WTC11 (cell line): ENCODE measurements at regions not wholly inside any gene's neighbourhood (a gene's known extent, or its start where the extent isn't known, plus 50 kb on each side); places are given as distances from the start of the nearest gene placed in this dataset.
A peak's percentile ranks its signal among the peaks of the same experiment; 100 is the strongest.

Experiments used
- ATAC-seq: fragments of 200-7000 bp; cut with Tn5 transposase; 2 replicates; pipeline ENCODE4 v1.10.0; 2021; ENCODE audit warnings: mild to moderate bottlenecking, moderate library complexity
- CTCF ChIA-PET: fragments of 300-600 bp; sonication (Branson Sonifier 250); formaldehyde crosslinking; loops from one replicate; lab custom pipeline; 2021; ENCODE audit warnings: antibody characterized with exemption; lab: Charles Lee
- POLR2A ChIA-PET: fragments of 350-600 bp; sonication (Branson Sonifier 250); formaldehyde crosslinking; loops from one replicate; lab custom pipeline; 2021; ENCODE audit warnings: antibody characterized with exemption; lab: Charles Lee
- DNase-seq: peaks from one replicate; pipeline ENCODE4 v3.0.0; 2021; ENCODE audit warnings: low spot score
- H3K27ac Mint-ChIP-seq: 2 replicates; pipeline ENCODE4 v1.8.0; 2021; ENCODE audit warnings: mixed read lengths
- H3K27me3 Mint-ChIP-seq: 2 replicates; pipeline ENCODE4 v1.8.0; 2021; ENCODE audit warnings: low read depth, mild to moderate bottlenecking, moderate library complexity, mixed read lengths
- H3K36me3 Mint-ChIP-seq: 2 replicates; pipeline ENCODE4 v1.8.0; 2021; ENCODE audit warnings: mixed read lengths
- H3K4me1 Mint-ChIP-seq: 2 replicates; pipeline ENCODE4 v1.8.0; 2022; ENCODE audit warnings: mixed read lengths
- H3K4me3 Mint-ChIP-seq: 2 replicates; pipeline ENCODE4 v1.8.0; 2021; ENCODE audit warnings: mild to moderate bottlenecking, moderate library complexity, mixed read lengths
- H3K9me3 Mint-ChIP-seq: 2 replicates; pipeline ENCODE4 v1.8.0; 2021; ENCODE audit warnings: mixed read lengths
- ATF1 ChIP-seq: sonication (generic); formaldehyde crosslinking; IDR thresholded peaks from 2 replicates; pipeline ENCODE4 v1.8.1; 2023; ENCODE audit warnings: mild to moderate bottlenecking, moderate library complexity, missing genetic modification reagents
- CDX4 ChIP-seq: fragments of 250-450 bp; sonication (Bioruptor Pico); IDR thresholded peaks from 2 replicates; pipeline ENCODE4 v1.9.0; 2021; ENCODE audit warnings: moderate library complexity, mild to moderate bottlenecking, inconsistent platforms, borderline replicate concordance
- E2F1 ChIP-seq: sonication (generic); formaldehyde crosslinking; IDR thresholded peaks from 2 replicates; pipeline ENCODE4 v1.8.0; 2022; ENCODE audit warnings: mild to moderate bottlenecking, missing genetic modification reagents
- E2F5 ChIP-seq: sonication (generic); formaldehyde crosslinking; IDR thresholded peaks from 2 replicates; pipeline ENCODE4 v1.8.1; 2022; ENCODE audit warnings: mild to moderate bottlenecking, moderate library complexity, missing genetic modification reagents
- ELF4 ChIP-seq: sonication (generic); formaldehyde crosslinking; IDR thresholded peaks from 2 replicates; pipeline ENCODE4 v1.8.1; 2022; ENCODE audit warnings: low read depth, mild to moderate bottlenecking, moderate library complexity, missing genetic modification reagents
- EMX1 ChIP-seq: fragments of 250-450 bp; sonication (Bioruptor Pico); IDR thresholded peaks from 2 replicates; pipeline ENCODE4 v1.8.0; 2021; ENCODE audit warnings: mild to moderate bottlenecking
- FOXJ3 ChIP-seq: sonication (generic); formaldehyde crosslinking; IDR thresholded peaks from 2 replicates; pipeline ENCODE4 v1.9.0; 2021; ENCODE audit warnings: missing genetic modification reagents, mild to moderate bottlenecking, borderline replicate concordance
- FOXK1 ChIP-seq: sonication (generic); formaldehyde crosslinking; IDR thresholded peaks from 2 replicates; pipeline ENCODE4 v1.8.0; 2022; ENCODE audit warnings: mild to moderate bottlenecking, moderate library complexity, missing genetic modification reagents
- FOXP1 ChIP-seq: sonication (generic); formaldehyde crosslinking; IDR thresholded peaks from 2 replicates; pipeline ENCODE4 v1.8.0; 2022; ENCODE audit warnings: missing genetic modification reagents, mild to moderate bottlenecking, moderate library complexity, borderline replicate concordance
- HMGA2 ChIP-seq: fragments of 250-450 bp; sonication (Bioruptor Pico); IDR thresholded peaks from 2 replicates; pipeline ENCODE4 v1.4.0; 2021; ENCODE audit warnings: mild to moderate bottlenecking, moderate library complexity
- IRF1 ChIP-seq: sonication (generic); formaldehyde crosslinking; IDR thresholded peaks from 2 replicates; pipeline ENCODE4 v1.8.0; 2023; ENCODE audit warnings: missing genetic modification reagents
- IRF2 ChIP-seq: sonication (generic); formaldehyde crosslinking; IDR thresholded peaks from 2 replicates; pipeline ENCODE4 v1.8.0; 2022; ENCODE audit warnings: low read depth, missing genetic modification reagents, borderline replicate concordance
- JUN ChIP-seq: sonication (generic); formaldehyde crosslinking; IDR thresholded peaks from 2 replicates; pipeline ENCODE4 v1.8.0; 2023; ENCODE audit warnings: mild to moderate bottlenecking, missing genetic modification reagents
- NFE2L1 ChIP-seq: sonication (generic); formaldehyde crosslinking; IDR thresholded peaks from 2 replicates; pipeline ENCODE4 v1.8.1; 2023; ENCODE audit warnings: missing genetic modification reagents
- NR3C1 ChIP-seq: sonication (generic); formaldehyde crosslinking; conservative IDR thresholded peaks from 2 replicates; pipeline ENCODE4 v1.8.1; 2023; ENCODE audit warnings: low read depth, mild to moderate bottlenecking, missing genetic modification reagents
- PREB ChIP-seq: sonication (generic); formaldehyde crosslinking; IDR thresholded peaks from 2 replicates; pipeline ENCODE4 v1.8.1; 2022; ENCODE audit warnings: mild to moderate bottlenecking, missing genetic modification reagents, moderate library complexity, borderline replicate concordance
- PRRX2 ChIP-seq: fragments of 250-450 bp; sonication (Bioruptor Pico); IDR thresholded peaks from 2 replicates; pipeline ENCODE4 v1.8.0; 2021; ENCODE audit warnings: mild to moderate bottlenecking
- SMAD3 ChIP-seq: sonication (generic); formaldehyde crosslinking; IDR thresholded peaks from 2 replicates; pipeline ENCODE4 v1.8.0; 2022; ENCODE audit warnings: missing genetic modification reagents, mild to moderate bottlenecking, borderline replicate concordance
- SOX15 ChIP-seq: fragments of 250-450 bp; sonication (Bioruptor Pico); IDR thresholded peaks from 2 replicates; pipeline ENCODE4 v1.9.0; 2021; ENCODE audit warnings: mild to moderate bottlenecking
- TCF7 ChIP-seq: sonication (generic); formaldehyde crosslinking; IDR thresholded peaks from 2 replicates; pipeline ENCODE4 v1.8.0; 2022; ENCODE audit warnings: mild to moderate bottlenecking, low read depth, missing genetic modification reagents, moderate library complexity
- TP53 ChIP-seq: sonication (generic); formaldehyde crosslinking; IDR thresholded peaks from 2 replicates; pipeline ENCODE4 v1.8.1; 2023; ENCODE audit warnings: mild to moderate bottlenecking, missing genetic modification reagents
- USF1 ChIP-seq: sonication (generic); formaldehyde crosslinking; IDR thresholded peaks from 2 replicates; pipeline ENCODE4 v1.8.0; 2022; ENCODE audit warnings: mild to moderate bottlenecking, missing genetic modification reagents
- ZNF121 ChIP-seq: sonication (generic); formaldehyde crosslinking; IDR thresholded peaks from 2 replicates; pipeline ENCODE4 v1.8.0; 2023; ENCODE audit warnings: missing genetic modification reagents
- ZNF219 ChIP-seq: sonication (generic); formaldehyde crosslinking; IDR thresholded peaks from 2 replicates; pipeline ENCODE4 v1.8.0; 2023; ENCODE audit warnings: missing genetic modification reagents, mild to moderate bottlenecking, borderline replicate concordance
- ZNF232 ChIP-seq: sonication (generic); formaldehyde crosslinking; IDR thresholded peaks from 2 replicates; pipeline ENCODE4 v1.8.0; 2022; ENCODE audit warnings: mild to moderate bottlenecking, missing genetic modification reagents
- ZNF396 ChIP-seq: fragments of 250-450 bp; sonication (Bioruptor Pico); IDR thresholded peaks from 2 replicates; pipeline ENCODE4 v1.8.0; 2021; ENCODE audit warnings: mild to moderate bottlenecking, moderate library complexity, borderline replicate concordance
- ZNF671 ChIP-seq: fragments of 250-450 bp; sonication (Bioruptor Pico); IDR thresholded peaks from 2 replicates; pipeline ENCODE4 v1.8.0; 2021; ENCODE audit warnings: mild to moderate bottlenecking

GRCh38 chr2:191476901-191477300 lies 201.0 kb upstream of the NABP1 start:
- DNase-seq, result no peak
- Mint-ChIP-seq H3K27ac (no peak overlapping the region), H3K4me3 (no peak overlapping the region), H3K36me3 (peaks cover 12% of the 10 kb centered on the region), H3K4me1 (peaks cover 17% of the 10 kb centered on the region), H3K27me3 (0 out of 2 replicates have a peak, but pooled peaks cover 4% of the 10 kb centered on the region), H3K9me3 (peaks cover 16% of the 10 kb centered on the region)
- ATAC-seq, result no peak
- POLR2A ChIA-PET, result no interaction called here
- no peak for TF ChIP-seq ZNF219
- TF ChIP-seq FOXP1 (CRISPR knock-in tag), result no peak
- TF ChIP-seq SMAD3 (CRISPR knock-in tag), result no peak
- TF ChIP-seq TCF7 (CRISPR knock-in tag), result no peak
- TF ChIP-seq E2F1 (CRISPR knock-in tag), result no peak
- no peak for TF ChIP-seq ZNF232 (CRISPR knock-in tag)
- no peak for TF ChIP-seq CDX4 (CRISPR knock-in tag)
- no peak for TF ChIP-seq JUN
- TF ChIP-seq FOXK1 (CRISPR knock-in tag), result no peak
- TF ChIP-seq ELF4 (CRISPR knock-in tag), result no peak
- TF ChIP-seq TP53 (CRISPR knock-in tag), result no peak
- no peak for TF ChIP-seq PRRX2 (CRISPR knock-in tag)
- no peak for TF ChIP-seq FOXJ3 (CRISPR knock-in tag)
- TF ChIP-seq ATF1 (CRISPR knock-in tag), result no peak
- CTCF ChIA-PET, result no interaction called here

GRCh38 chr2:191478799-191479679 lies 198.9 kb upstream of the NABP1 start:
- H3K27ac Mint-ChIP-seq, result no peak overlapping the region
- CTCF ChIA-PET, result interaction anchor here (0.6 to 1.0 kb wide), 2 partner anchors 10 to 1263 kb away, joined by 3 to 6 read pairs; no protein-coding TSS in a partner anchor

GRCh38 chr2:191479680-191480023 lies 198.3 kb upstream of the NABP1 start:
- Mint-ChIP-seq H3K27ac (no peak overlapping the region), H3K36me3 (peaks cover 35% of the 10 kb centered on the region), H3K4me1 (peaks cover 17% of the 10 kb centered on the region), H3K4me3 (no peak overlapping the region), H3K9me3 (peaks cover 42% of the 10 kb centered on the region), H3K27me3 (0 out of 2 replicates have a peak, but pooled peaks cover 4% of the 10 kb centered on the region)
- CTCF ChIA-PET, result interaction anchor here (0.6 to 1.0 kb wide), 2 partner anchors 10 to 1262 kb away, joined by 3 to 6 read pairs; no protein-coding TSS in a partner anchor
- POLR2A ChIA-PET, result no interaction called here
- DNase-seq (no peak), ATAC-seq (no peak; the same call in 1 of the 2 replicates)
- TF ChIP-seq SMAD3 (CRISPR knock-in tag), result no peak
- TF ChIP-seq ZNF219, result no peak
- TF ChIP-seq E2F1 (CRISPR knock-in tag), result no peak
- no peak for TF ChIP-seq IRF2 (CRISPR knock-in tag)
- TF ChIP-seq NR3C1 (CRISPR knock-in tag), result no peak
- no peak for TF ChIP-seq HMGA2 (CRISPR knock-in tag)
- no peak for TF ChIP-seq PREB (CRISPR knock-in tag)
- TF ChIP-seq E2F5 (CRISPR knock-in tag), result no peak
- TF ChIP-seq USF1 (CRISPR knock-in tag), result no peak
- no peak for TF ChIP-seq ZNF396 (CRISPR knock-in tag)
- TF ChIP-seq IRF1 (CRISPR knock-in tag), result no peak
- no peak for TF ChIP-seq EMX1 (CRISPR knock-in tag)
- TF ChIP-seq ZNF232 (CRISPR knock-in tag), result no peak

More at GRCh38 chr2:191478799-191479679, 198.9 kb upstream of the NABP1 start:
- DNase-seq (no peak), ATAC-seq (peak; percentile 72)
- peaks cover 17% of the 10 kb centered on the region for H3K4me1 Mint-ChIP-seq
- no peak overlapping the region for H3K4me3 Mint-ChIP-seq
- POLR2A ChIA-PET, result no interaction called here
- TF ChIP-seq EMX1 (CRISPR knock-in tag), result no peak
- TF ChIP-seq TP53 (CRISPR knock-in tag), result no peak
- TF ChIP-seq NFE2L1 (CRISPR knock-in tag), result no peak
- no peak for TF ChIP-seq SOX15 (CRISPR knock-in tag)
- TF ChIP-seq ZNF121 (CRISPR knock-in tag), result no peak
- TF ChIP-seq ZNF671 (CRISPR knock-in tag), result no peak
- TF ChIP-seq, all 79 proteins: peak for 0
- Mint-ChIP-seq H3K36me3 (peaks cover 30% of the 10 kb centered on the region), H3K9me3 (peaks cover 36% of the 10 kb centered on the region), H3K27me3 (0 out of 2 replicates have a peak, but pooled peaks cover 4% of the 10 kb centered on the region)
